ES-I3 (cell line): ENCODE measurements at regions not wholly inside any gene's neighbourhood (a gene's known extent, or its start where the extent isn't known, plus 50 kb on each side); places are given as distances from the start of the nearest gene placed in this dataset.

Source experiments
- H3K36me3 ChIP-seq: 2 replicates; pipeline ENCODE4 v1.6.1; 2013; ENCODE audit warnings: mild to moderate bottlenecking, low read length, control low read depth, moderate library complexity; ENCODE audit not compliant: insufficient read depth
- H3K4me1 ChIP-seq: 2 replicates; pipeline ENCODE4 v1.6.1; 2013; ENCODE audit warnings: mild to moderate bottlenecking, control low read depth, low read length; ENCODE audit not compliant: insufficient read depth
- H3K9ac ChIP-seq: 2 replicates; pipeline ENCODE4 v1.6.1; 2013; ENCODE audit warnings: low read depth, mild to moderate bottlenecking, low read length, moderate library complexity
- H3K9me3 ChIP-seq: 2 replicates; pipeline ENCODE4 v1.6.1; 2013; ENCODE audit warnings: mild to moderate bottlenecking, low read length, moderate library complexity; ENCODE audit not compliant: control insufficient read depth, insufficient read depth

- Histone ChIP-seq H3K36me3 (no peaks in the 10 kb centered on the region), H3K4me1 (no peaks in the 10 kb centered on the region), H3K9ac (no peak overlapping the region), H3K9me3 (no peaks in the 10 kb centered on the region)
Measured at GRCh38 chr18:39350945-39351344, 1785.3 kb upstream of the CELF4 start.

- H3K9me3 ChIP-seq: no peaks in the 10 kb centered on the region
- H3K9ac ChIP-seq: no peak overlapping the region
- H3K4me1 ChIP-seq: no peaks in the 10 kb centered on the region
- H3K36me3 ChIP-seq: no peaks in the 10 kb centered on the region
Measured at GRCh38 chr18:39349801-39350200, 1784.2 kb upstream of the CELF4 start.

DNA sequence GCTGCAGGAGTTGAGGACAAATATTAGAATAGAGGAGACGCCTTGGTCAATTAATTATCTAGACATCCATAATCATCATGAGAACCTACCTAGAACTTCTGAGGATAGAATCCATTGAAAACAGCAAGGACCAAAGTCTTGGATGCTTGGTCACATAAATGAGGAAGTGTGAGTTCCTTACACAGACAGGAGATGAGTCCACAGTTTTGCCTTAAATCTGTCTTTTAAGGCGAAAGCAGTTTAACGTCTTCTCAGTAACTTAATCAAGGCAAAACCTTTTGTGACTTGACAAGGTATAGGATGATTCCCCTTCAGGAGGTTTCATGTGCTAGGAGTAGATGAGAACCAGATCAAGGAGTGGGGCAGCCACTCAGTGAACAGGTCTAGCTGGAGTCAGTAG, 1783.2 kb upstream of the CELF4 start:
- Histone ChIP-seq H3K4me1 (no peaks in the 10 kb centered on the region), H3K9me3 (no peaks in the 10 kb centered on the region), H3K9ac (no peak overlapping the region), H3K36me3 (no peaks in the 10 kb centered on the region)

- no peaks in the 10 kb centered on the region for H3K36me3 ChIP-seq
- H3K4me1 ChIP-seq: peaks cover 6% of the 10 kb centered on the region
- no peaks in the 10 kb centered on the region; the same call in 1 of the 2 replicates for H3K9me3 ChIP-seq
- no peak overlapping the region for H3K9ac ChIP-seq
Measured at GRCh38 chr18:39347701-39348100, 1782.1 kb upstream of the CELF4 start.

- no peak overlapping the region for H3K9ac ChIP-seq
- H3K4me1 ChIP-seq: peaks cover 6% of the 10 kb centered on the region
- no peaks in the 10 kb centered on the region for H3K36me3 ChIP-seq
- no peaks in the 10 kb centered on the region; the same call in 1 of the 2 replicates for H3K9me3 ChIP-seq
Measured at GRCh38 chr18:39346916-39347315, 1781.3 kb upstream of the CELF4 start.

DNA sequence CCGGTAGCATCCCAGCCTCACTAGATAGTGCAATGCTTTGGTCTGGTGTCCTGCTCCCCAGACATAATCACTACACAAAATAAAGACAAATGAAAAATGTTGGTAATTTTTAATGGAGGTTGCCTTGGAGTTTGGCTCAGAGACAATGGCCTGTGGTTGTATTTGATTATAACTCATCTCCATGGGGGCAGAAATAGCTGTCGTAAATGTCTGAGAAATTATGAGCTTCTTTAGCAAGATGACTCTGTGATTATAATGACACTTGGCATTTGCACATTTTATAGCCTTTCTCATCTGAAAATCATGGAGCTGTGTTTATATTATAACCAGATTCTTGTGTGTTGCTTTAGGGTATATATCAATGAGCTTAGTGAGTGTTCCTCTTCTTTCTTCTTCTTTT, 1779.7 kb upstream of the CELF4 start:
- H3K36me3 ChIP-seq: no peaks in the 10 kb centered on the region
- no peaks in the 10 kb centered on the region; the same call in 1 of the 2 replicates for H3K9me3 ChIP-seq
- H3K4me1 ChIP-seq: peaks cover 6% of the 10 kb centered on the region
- H3K9ac ChIP-seq: no peak overlapping the region

- H3K4me1 ChIP-seq: peaks cover 6% of the 10 kb centered on the region
- H3K9ac ChIP-seq: no peak overlapping the region
- no peaks in the 10 kb centered on the region for H3K36me3 ChIP-seq
- H3K9me3 ChIP-seq: no peaks in the 10 kb centered on the region; the same call in 1 of the 2 replicates
Measured at GRCh38 chr18:39344487-39344886, 1778.9 kb upstream of the CELF4 start.

DNA sequence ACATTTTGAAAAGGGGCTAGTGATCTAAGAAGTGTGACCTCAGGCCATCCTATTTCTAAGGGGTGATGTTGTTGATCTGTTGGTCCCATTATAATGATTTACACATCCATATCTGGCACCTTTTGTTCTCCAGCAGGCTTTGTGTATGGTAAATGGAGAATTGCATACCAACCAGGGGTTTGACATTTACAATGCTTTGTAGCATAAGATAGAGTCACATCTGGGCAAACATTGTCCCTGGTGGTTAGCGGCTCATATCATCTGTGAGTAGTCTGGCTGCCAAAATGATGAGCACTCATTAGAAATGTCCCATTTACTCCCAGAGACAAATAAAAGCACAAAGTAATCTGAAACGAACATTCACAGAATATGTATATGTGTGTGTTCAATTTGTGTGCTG, 1775.5 kb upstream of the CELF4 start:
- no peaks in the 10 kb centered on the region; the same call in 1 of the 2 replicates for H3K9me3 ChIP-seq
- peaks cover 6% of the 10 kb centered on the region for H3K4me1 ChIP-seq
- no peak overlapping the region for H3K9ac ChIP-seq
- H3K36me3 ChIP-seq: no peaks in the 10 kb centered on the region

DNA sequence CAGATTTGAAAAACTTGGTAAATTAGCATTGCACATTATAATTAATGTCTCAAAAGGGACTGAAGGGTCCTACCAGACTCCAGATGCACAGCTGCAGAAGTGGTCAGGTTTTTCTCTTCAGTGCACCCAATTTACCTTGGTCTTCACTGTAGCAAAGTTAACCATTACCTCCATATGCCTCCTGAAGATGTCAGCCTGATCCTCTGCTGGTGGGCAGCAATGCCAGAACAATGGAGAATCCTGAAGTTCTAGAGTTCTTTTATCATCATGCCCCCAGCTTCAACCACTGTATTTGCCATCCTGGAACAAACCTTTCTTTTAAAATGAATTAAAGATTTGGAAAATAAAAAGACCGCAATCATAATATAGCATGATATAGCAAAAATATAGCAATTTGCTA, 1774.8 kb upstream of the CELF4 start:
- Histone ChIP-seq H3K9ac (no peak overlapping the region), H3K36me3 (no peaks in the 10 kb centered on the region), H3K4me1 (peaks cover 6% of the 10 kb centered on the region), H3K9me3 (no peaks in the 10 kb centered on the region; the same call in 1 of the 2 replicates)

DNA sequence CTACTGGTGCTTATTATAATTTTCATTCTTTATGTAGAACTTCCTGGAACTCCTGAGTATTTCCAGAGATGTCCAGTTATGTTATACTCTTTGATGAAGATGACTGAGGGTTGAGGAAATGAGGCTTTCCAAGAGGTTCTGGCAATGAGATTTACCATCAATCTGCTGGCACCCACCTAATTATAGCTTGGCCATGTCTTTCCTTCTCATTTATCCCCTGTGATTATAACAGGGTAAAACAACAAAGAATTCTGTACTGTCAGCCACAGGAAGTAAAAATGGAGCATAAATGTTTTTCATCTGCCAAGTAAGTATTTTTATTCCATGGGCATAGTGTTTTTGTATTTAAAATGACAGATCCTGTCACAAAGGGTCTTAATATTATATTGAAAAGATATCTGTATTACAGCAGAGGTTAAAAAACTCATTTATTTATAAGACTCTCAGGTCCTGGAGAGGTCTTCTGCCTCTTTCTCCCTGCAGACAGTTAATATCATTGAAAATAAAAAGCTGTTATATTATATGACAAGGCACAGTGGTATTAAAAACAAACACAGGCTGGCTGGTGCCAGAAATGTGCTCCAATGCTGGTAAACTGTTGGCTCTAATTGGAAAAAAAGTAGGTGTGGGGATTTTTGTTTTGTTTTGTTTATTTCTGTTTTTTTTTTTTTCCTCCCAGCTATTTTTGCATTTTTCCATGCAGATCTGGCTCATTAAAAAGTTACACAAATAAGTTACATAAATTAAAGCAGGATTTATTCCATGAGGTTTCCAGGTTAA, 1764.1 kb upstream of the CELF4 start:
- Histone ChIP-seq H3K4me1 (no peaks in the 10 kb centered on the region), H3K9me3 (no peaks in the 10 kb centered on the region), H3K9ac (no peak overlapping the region), H3K36me3 (no peaks in the 10 kb centered on the region)

- no peaks in the 10 kb centered on the region for H3K36me3 ChIP-seq
- H3K4me1 ChIP-seq: no peaks in the 10 kb centered on the region
- H3K9ac ChIP-seq: no peak overlapping the region
- no peaks in the 10 kb centered on the region for H3K9me3 ChIP-seq
Measured at GRCh38 chr18:39326772-39327171, 1761.2 kb upstream of the CELF4 start.

GRCh38 chr18:39325973-39326372, 1760.4 kb upstream of the CELF4 start:
- Histone ChIP-seq H3K4me1 (peaks cover under 1% of the 10 kb centered on the region; the same call in 1 of the 2 replicates), H3K9ac (no peak overlapping the region), H3K9me3 (no peaks in the 10 kb centered on the region), H3K36me3 (no peaks in the 10 kb centered on the region)

GRCh38 chr18:39319141-39319540, 1753.5 kb upstream of the CELF4 start:
- no peaks in the 10 kb centered on the region for H3K36me3 ChIP-seq
- H3K9ac ChIP-seq: no peak overlapping the region
- no peaks in the 10 kb centered on the region for H3K9me3 ChIP-seq
- H3K4me1 ChIP-seq: peaks cover 8% of the 10 kb centered on the region; the same call in 1 of the 2 replicates

- H3K9ac ChIP-seq: no peak overlapping the region
- H3K36me3 ChIP-seq: no peaks in the 10 kb centered on the region
- peaks cover 8% of the 10 kb centered on the region; the same call in 1 of the 2 replicates for H3K4me1 ChIP-seq
- no peaks in the 10 kb centered on the region for H3K9me3 ChIP-seq
Measured at GRCh38 chr18:39318462-39318861, 1752.9 kb upstream of the CELF4 start.

DNA sequence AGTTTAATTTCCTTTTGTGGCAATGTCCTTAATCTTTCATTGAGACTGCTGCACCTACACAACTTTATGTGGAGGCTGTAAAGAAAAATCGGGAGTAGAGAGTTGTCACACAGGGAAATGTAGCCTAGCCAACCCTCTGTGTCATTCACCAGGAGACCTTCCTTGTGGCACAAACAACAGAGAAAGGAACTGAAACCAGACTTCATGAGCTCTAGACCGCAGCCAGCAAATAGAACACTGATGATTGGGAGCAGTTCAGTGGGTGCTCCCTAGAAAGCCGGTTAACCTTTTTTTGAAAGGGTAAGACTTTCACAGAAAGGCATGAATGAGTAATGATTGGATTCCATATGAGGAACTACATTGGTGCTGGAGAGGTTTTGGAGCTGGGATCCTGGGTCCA, 1752.4 kb upstream of the CELF4 start:
- no peaks in the 10 kb centered on the region for H3K36me3 ChIP-seq
- H3K9me3 ChIP-seq: no peaks in the 10 kb centered on the region
- peaks cover 8% of the 10 kb centered on the region; the same call in 1 of the 2 replicates for H3K4me1 ChIP-seq
- H3K9ac ChIP-seq: no peak overlapping the region
